Pons (tissue), 1 donor: ENCODE measurements at regions not wholly inside any gene's neighbourhood (a gene's known extent, or its start where the extent isn't known, plus 50 kb on each side); places are given as distances from the start of the nearest gene placed in this dataset.

Source experiments
- DNase-seq: peaks from one replicate; pipeline ENCODE4 v3.0.0-alpha.2; 2016; ENCODE audit warnings: low spot score

DNA sequence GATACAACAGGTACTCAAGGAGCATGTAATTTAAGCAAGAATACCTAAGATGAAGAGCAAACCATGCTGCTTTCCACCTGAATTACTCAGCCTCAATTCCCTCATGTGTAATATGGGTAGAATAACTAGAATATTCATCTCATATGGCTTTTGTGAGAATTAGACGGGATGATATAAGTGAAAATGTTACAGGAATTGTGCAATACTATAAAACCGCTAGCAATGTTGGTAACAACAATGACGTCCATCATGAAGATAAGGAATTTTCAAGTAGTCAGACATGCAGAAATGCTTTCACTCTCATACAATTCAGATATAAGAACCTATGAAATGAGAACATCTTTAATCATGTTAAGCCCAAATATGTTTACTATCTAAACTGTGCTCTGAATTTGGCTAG is 2106.6 kb upstream of the CELF4 start:
- no peak for DNase-seq

DNA sequence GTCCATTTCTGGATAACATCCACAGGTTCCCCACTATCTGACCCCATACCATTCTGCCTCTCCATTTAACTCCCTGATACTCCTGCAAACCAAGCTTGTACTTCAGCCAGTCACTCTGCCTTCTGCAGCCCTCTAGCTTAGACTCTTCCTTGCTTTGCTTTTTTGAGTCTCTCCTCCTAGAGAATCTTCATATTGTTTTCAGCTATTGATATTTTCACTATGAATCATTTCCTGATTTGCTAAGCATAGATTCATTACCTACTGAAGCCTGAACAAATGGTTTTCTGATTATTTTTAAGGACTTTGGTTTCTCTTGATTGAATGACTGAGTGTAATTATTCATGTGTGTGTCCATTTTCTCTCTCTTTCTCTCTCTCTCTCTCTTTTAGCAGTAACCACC is 2102.3 kb upstream of the CELF4 start:
- DNase-seq, result no peak

DNA sequence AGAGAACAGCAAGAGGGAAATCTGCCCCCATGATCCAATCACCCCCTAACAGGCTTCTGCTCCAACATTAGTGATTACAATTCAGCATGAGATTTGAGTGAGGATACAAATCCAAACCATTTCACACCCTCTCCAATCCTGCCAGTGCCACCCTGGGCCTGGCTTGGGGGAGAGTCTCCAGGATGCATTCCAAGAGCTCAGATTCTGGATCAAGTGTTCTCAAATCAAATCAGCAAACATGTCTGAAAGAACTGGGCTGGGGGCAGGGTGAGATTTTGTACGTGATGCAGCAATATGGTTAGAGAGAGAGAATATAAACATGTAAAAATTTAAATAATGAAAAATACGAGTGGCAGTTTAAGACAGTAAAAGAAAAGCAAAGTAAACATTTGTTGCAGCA is 2100.9 kb upstream of the CELF4 start:
- DNase-seq, result no peak

DNA sequence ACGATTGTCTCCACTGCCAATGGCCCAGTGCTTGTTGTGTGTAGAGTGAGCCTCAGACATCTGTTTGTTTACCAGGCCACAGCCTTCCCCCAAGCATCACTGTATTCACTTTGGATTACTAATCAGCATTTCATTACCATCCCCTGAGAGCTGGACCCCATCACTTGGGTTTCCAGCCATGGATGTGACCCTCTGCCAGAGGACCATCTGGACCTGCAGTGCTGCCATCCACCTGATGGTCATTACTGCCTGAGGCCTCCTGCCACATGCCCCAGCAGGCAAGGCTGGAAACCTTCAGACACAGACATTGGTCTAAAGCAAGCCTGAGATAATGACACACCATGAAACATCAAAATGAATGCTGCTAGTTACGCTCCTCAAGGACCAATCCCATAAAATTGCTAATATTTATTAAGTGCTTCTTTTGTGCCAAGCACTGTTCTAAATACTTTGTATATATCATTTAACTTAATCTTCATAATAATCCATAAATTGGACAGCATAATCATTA is 2096.3 kb upstream of the CELF4 start:
- no peak for DNase-seq

DNA sequence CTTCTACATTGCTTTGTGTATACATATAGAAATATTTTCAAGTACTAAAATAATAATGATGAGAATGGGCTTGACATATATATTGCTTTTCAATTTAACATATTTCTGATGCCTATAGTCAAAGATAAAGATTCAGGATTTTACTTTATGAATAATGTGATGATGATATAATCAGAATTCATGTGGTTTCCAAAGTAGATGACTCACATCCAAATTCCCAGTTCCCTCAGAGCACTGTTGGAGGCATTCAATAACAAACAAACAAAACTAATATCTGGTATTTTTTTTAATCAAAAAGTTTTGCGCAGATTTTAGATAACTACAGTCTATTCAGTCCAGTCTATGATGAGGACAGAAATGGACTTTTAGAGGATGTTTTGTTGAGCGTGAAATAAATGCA is 2094.5 kb upstream of the CELF4 start:
- no peak for DNase-seq

DNA sequence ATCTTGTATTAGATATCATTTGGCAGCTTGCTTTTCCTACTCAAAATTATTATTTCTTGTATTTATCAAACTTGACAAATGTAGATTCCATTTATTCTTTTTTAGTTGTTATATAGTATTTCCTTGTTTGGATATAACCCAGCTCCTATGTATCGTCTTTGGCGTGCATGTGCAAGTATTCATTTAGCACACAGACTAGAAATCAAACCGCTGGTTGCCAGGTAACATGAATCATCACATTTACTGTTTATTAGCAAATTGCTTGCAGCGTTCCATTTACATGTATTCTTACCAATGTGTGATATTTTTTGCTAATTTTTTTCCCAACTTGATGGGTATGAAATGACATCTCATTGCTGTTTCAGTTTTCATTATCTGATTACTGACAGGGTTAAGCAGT is 2089.7 kb upstream of the CELF4 start:
- no peak for DNase-seq

DNA sequence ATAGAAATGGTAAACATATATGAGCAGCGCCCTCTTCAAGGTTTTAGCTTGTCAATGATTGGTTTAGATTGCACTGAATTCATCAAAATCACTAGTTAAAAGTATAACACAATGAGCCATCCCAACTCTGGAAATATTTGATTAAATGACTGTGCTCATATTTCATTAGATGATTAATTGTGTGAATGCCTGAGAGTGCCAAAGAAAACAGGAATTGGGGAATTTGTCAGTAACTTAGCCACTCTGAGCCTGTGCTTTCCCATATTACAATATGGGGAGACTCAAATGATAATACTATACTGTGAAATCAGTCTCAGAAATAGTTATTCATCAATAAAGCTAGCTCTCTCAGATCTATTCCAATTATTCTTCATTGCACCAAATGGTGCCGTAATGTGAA is 2087.6 kb upstream of the CELF4 start:
- DNase-seq, result no peak

DNA sequence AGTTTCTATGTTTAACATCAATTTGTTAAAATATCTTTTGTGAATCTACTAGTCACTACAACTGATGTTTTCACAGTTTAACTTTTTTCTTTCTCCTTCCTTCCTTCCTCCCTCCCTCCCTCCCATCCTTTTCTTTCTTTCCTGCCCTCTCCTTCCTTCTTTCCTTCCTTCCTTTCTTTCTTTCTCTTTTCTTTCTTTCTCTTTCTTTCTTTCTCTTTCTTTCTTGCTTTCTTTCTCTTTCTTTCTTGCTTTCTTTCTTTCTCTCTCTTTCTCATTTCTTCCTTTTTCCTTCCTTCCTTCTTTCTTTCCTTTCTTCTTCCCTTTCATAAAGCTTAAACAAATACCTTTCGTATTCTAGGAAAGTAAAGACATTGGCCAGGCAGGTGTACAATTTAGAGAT is 2083.0 kb upstream of the CELF4 start:
- no peak for DNase-seq

DNA sequence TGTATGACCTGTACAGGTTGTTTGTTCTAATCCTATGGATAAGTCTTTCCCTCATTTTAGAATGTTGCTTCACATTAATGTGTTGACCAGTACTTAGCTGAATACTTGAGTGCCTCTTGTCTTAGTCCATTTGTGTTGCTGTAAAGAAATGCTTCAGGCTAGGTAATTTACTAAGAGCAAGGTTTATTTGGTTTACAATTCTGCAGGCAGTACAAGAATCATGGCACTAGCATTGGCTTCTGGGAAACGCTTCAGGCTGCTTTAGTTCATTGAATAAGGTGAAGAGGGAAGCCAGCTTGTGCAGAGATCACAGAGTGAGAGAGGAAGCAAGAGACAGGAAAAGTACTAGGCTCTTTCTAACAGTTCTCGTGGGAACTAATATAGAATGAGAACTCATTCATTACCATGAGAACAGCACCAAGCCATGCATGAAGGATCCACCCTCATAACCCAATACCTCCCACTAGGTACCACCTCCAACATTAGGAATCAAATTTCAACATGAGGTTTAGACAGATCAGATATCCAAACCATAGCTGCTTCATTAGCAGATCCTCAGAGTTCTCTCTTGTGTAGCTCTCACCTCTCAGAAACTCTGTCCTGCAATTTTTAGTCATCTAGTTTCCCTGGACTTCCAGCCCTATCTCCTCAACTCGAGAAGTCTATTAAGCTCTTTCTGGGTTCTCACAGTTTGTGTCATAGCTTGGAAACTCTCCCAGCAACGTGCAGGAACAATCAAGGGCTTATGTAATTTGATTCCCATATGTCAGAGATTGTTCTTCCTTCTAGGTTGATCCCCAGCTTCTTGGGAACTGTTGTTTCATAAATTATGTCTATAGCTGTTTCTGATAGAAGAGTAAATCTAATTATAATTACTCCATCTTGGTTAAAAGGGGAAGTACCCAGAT is 2082.3 kb upstream of the CELF4 start:
- DNase-seq, result no peak

DNA sequence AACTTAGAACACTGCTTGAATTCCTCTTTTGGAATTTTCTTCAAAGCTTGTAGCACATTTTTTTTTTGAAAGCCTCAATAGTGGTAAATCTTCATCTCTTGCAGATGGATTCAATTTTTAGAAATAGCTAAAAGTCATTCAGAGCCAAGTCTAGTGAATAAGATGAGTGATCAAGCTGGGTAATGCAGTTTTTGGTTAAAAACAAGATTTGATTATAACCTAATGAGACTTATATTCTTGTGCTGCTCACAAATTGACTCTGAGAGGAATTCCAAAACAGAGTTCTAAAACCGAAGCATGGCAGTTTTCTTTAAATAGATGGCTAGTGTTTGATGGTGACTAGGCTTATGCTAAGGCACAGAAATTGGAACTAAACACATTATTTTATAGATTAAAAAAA is 2072.6 kb upstream of the CELF4 start:
- DNase-seq, result no peak

DNA sequence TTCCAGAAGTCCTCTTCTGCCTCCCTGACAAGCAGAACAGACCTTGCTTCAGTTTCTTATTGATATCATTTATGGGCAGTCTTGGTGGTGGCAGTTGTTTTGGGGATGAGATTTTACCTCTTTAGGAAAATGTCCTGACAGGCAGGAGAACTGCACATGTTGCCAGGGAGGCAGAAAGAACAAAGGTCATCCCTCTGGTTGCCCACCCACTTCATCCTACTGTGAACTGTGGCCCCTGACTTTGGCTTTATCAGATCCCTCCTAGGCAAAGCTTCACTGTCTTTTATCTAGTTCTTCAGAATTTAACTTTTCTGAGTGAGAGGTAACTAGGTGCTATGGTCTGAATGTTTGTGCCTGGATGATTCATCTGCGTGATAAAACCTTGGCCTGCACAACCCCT is 2071.3 kb upstream of the CELF4 start:
- no peak for DNase-seq

DNA sequence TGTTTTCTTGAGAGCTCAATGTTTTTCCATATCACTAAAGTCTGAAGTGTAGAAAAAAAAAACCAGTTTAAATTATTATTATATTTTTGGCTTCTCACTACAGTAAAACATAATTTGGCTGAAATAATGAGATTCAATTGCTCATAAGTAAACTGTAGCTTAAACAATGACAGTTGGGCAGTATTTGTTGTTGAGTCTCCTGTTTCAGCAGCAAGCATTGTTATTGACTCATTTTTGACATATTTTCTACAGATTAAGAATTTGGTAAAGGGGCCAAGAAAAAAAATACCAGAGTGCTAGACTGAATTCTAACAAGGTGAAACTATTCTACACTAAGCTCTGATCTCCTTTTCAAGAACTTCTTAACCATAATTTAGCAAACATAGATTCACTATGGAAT is 2070.4 kb upstream of the CELF4 start:
- no peak for DNase-seq

DNA sequence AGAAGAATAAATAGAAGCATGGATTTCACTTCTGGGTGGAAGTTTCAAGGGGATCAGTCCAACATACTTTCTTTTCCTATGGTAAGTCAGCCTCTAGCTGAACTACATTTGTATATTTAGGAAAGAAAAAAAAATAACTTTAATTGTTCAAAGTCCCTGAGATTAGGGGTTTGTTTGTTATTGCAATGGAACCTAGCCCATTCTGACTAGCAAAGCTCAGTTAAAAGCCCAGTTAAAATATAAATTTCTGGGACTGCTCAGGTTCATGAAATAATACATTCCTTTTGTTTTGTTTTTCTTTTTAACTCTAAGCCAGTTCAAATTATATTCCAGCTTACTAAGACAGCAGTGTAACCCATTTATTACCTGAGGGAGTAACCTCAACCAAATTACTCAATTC is 2069.6 kb upstream of the CELF4 start:
- DNase-seq, result no peak

DNA sequence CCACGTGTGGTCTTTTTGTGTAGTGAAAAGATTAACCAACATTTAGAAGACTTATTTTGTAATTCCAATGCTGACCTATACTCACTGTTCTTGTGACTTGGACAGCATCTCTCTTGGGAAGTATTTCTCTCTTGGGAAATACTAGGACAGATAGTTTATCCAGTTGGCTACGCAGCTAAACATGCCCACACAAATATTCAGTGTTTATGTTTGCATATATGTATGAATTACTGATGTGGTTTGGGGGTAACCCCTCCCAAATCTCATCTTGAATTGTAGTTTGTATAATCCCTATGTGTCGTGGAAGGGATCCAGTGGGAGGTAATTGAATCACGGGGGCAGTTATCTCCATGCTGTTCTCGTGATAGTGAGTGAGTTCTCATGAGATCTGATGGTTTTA is 2062.3 kb upstream of the CELF4 start:
- no peak for DNase-seq

DNA sequence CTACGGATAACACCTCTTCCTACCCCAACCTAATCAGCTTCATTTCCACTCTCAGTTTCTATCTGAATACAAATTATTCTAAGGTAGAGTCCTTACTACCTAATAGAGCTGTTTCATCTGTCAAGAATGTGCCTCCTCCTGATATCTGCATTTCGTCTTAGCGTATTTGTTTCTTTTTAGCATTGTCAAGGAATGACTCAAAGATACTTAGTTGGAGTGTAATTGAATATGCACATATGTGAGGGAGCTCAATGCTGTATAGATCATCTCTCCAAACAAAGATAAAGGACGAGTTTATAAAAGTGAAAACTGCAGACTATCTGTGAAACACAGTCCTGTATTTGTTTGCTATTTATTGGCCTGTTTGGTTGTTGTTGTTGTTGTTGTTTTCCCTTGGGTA is 2059.4 kb upstream of the CELF4 start:
- no peak for DNase-seq

DNA sequence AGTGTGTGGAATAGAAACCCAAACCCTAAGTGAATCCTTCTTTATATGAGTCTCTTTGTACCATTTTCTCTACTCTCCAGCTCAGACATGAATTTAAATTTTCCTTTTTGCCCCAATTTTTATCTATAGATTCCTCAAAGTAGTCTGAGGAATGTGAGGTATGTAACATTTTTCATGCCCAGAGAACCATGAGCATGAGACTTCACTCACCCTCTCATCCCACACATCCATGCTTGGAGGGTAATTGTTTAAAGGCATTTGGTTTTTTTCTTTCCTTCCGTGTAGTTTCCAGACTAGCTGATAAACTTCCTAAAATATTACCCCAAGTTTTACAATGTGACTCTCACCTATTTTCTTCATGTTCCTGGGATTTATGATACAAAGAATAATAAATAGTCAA is 2056.8 kb upstream of the CELF4 start:
- DNase-seq, result no peak

DNA sequence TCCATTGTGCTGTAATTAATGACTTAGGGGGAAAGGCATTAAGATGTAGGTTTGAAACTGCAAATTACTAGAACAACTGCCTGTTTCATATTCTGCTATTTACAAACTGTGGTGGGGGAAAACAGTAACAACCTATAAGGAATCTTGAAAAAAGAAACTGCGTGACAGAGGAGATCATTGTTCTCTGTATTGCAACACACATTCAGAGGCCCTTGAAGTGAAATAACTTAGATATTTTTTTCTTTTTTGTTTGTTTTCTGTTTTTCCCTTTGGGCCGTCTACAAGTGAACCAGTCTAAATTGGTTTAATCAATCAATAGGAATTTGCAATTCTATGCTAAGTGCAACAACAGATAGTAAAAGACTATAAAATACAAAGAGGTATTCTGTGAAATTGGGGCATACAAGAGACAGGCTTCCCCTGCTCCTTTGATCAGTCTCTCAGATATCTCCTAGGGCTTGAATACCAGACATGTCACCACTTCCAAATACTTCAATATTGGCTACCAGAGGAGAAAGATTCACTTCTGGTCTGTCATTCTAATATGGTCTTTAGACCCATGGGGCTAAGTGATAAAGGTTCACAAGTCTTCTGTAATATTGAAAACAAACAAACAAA is 2055.1 kb upstream of the CELF4 start:
- DNase-seq, result no peak

DNA sequence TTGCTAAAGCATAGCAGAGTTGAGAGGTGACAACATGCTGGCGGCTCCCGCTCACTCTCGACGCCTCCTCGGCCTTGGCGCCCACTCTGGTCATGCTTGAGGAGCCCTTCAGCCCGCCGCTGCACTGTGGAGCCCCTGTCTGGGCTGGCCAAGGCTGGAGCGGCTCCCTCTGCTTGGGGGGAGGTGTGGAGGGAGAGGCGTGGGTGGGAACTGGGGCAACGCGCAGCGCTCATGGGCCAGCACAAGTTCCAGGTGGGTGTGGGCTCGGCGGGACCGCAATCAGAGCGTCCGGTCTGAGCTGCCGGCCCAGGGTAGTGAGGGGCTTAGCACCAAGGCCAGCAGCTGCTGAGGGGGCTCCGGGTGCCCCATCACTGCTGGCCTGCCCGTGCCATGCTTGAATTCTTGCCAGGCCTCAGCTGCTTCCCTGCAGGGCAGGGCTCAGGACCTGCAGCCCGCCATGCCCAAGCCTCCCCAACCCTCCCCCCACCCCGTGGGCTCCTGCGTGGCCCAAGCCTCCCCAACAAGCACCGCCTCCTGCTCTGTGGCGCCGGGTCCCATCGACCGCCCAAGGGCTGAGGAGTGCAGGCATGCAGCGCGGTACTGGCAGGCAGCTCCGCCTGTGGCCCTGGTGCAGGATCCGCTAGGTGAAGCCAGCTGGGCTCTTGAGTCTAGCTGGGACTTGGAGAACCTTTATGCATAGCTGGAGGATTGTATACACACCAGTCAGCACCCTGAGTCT is 2052.8 kb upstream of the CELF4 start:
- no peak for DNase-seq

DNA sequence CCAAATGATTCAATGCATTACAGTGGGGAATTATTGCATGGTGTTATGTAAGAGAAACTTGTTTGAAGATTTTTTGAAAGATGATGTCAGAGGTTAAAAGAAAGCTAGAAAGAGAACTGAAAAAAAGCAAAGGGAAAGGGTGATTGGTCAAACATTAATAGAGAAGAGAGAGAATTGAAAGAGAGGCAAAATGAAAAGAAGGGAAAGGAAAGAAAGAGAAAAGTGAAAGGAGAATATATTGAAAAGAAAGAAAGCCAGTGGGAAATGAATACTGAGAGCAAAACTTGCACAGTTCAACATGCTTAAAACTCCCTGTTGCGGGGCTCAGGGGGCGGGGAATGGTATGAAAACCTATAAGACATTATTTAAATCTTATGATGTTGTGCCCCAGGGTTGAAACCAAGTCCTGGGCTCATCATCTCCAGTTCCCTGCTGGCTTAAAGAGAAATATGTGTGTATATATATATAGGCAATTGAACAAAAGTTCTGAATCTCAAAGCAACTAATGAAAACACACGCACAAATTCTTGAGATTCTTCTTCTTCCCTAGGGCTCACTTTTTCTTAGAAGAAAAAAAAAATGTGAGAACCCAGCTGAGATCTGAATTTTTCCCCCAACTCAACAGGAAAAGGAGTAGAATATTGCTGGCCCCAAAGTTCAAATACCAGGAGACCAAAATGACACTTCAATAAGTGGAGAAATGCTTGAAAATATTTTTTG is 2045.9 kb upstream of the CELF4 start:
- no peak for DNase-seq

DNA sequence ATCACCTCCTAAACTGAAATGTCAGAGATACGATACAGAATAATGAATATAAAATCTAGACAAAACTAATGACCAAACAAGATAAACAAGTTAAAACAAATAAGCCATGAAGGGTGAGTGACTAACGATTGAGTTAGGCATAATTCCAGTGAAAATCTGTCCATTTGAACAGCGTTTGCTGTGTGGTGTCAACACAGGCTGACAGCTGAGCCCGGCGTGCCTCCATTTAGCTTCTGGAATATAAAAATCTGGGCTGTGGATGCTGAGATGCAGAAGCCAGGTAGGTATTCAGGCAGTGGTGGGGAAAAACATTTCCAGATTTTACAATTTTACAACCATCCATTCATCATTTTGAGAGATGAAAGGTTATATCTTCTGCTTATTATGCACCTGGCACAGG is 2041.4 kb upstream of the CELF4 start:
- DNase-seq, result no peak

DNA sequence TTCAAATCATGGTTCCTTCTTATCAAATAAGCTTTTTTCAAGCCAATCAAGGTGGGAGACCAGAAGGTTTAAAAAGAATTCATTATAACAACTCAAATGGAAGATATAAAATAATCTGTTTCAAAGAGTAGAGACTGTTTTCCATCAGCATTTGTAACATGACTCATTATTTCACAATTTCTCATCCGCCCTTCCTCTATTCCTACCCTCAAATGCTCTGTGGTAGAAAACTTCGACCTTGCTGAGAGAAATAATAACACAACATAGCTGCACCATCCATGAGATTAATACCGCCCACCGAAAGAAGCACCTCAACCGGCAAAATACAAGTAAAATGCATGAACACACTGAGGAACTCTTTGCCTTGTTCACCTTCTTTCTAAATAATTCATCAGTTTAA is 2039.2 kb upstream of the CELF4 start:
- DNase-seq, result no peak

DNA sequence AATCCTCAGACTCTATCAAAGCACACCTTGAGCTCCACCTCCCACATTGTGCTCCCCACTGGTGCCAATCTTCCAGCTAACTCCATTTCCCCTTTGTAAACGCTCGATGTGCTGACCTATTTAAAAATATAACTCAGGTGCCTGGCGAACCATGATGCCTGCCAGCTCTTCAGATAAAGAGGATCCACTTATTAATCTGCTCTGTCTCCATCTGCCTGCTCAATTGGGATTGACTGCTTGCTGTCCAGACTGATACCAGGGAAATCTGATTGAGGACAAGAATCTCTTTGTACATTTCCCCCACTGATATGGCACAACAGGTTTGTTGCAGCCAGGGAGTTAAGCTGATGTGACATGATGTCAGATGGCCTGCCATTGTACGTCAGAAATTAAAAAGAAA is 2036.5 kb upstream of the CELF4 start:
- DNase-seq, result no peak
